ENCODE measurements at regions not wholly inside any gene's neighbourhood (a gene's known extent, or its start where the extent isn't known, plus 50 kb on each side); places are given as distances from the start of the nearest gene placed in this dataset.

DNA sequence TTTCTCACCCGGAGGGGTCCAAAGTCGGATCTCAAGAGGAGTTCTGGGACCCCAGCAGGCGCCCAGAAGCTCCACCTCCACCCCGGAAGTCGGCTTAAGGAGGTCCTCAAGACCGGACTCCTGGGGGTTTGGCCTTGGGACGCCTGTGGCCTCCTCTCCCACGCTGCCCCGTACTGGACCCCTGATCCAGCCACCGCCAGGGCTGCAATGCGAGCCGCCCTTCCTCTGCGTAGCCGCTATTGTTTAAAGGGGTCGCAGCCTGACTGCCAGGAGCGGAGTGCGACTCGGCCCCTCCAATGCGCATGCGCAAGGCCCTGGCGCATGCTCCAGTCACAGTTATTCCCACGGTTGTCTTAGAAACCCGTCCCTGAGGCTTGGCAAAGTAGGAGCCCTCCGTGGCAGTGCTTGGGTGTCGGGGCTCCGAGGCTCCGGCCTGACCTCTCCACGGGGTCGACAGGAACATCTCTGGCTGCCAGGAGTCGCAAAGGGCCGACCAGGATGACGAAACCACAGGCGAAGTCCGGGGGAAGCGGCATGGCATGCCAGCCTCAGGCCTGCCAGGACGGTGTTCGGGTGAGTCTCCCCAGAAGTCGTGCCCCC, 719.0 kb downstream of the KCNJ18 start:
- H3K4me3 ChIP-seq (ENCODE audit: low read length) = no peak overlapping the region
- no peak for DNase-seq (ENCODE audit: low read depth)
- TF ChIP-seq, protein P1, sequence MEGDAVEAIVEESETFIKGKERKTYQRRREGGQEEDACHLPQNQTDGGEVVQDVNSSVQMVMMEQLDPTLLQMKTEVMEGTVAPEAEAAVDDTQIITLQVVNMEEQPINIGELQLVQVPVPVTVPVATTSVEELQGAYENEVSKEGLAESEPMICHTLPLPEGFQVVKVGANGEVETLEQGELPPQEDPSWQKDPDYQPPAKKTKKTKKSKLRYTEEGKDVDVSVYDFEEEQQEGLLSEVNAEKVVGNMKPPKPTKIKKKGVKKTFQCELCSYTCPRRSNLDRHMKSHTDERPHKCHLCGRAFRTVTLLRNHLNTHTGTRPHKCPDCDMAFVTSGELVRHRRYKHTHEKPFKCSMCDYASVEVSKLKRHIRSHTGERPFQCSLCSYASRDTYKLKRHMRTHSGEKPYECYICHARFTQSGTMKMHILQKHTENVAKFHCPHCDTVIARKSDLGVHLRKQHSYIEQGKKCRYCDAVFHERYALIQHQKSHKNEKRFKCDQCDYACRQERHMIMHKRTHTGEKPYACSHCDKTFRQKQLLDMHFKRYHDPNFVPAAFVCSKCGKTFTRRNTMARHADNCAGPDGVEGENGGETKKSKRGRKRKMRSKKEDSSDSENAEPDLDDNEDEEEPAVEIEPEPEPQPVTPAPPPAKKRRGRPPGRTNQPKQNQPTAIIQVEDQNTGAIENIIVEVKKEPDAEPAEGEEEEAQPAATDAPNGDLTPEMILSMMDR (conservative IDR thresholded peaks at IDR 0.05; ENCODE audit: low read length) = no peak

DNA sequence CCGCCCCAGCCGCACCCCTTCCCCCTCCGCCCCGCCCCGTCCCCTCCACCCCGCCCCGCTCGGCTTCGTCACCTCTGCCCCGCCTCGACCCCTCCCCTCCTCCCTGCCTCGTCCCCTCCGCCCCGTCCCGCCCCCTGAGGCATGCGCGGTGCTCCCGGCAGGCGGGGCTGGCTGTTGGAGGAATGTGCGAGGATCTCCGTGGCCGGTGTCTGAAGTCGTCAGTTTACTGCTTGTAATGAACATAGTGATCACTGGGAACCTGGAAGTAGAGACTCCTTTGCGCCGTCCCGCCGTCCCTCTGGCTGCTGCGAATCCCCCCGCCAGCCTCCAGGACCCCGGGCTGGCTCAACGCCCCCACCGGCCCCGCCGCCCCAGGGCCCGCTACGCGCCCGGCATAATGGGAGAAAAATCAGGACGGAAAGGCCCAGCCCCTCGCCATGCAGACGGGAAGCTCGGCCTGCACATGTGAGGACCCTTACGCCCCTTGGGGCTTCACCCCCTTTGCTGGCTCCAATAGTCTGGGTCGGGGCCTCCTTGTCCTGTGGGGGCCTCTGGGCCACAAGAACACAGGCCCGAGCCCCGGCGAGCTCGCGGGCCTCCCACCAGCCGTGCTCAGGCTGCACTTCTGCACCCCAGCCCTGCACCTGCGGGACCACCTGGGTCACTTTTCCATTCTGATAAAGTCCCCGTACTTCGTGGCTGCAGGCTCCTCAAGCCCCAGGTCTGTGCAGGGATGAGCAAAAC, 743.1 kb downstream of the KCNJ18 start:
- no peak for DNase-seq (ENCODE audit: low read depth)
- TF ChIP-seq, protein P1 (conservative IDR thresholded peaks at IDR 0.05; ENCODE audit: low read length) = no peak
- H3K4me3 ChIP-seq (ENCODE audit: low read length) = no peak overlapping the region

DNA sequence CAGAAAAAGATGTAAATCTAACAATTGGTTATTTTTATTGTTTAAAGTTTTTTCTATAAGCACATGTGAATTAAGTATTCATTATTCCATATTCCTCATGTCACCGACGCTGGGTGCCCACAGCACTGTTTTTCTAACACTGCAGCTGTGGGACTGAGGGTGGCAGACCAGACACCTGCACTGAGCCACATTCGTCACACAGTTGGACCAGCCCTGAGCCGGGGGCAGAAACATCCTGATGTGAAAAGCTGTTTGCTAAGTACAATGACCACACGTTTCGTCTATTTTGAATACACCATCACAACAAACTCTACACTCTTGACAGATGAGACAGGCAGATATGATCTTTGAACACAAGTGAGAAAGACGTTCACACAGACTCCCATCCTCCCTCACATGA, 749.5 kb downstream of the KCNJ18 start:
- no peak for DNase-seq (ENCODE audit: low read depth)
- TF ChIP-seq, protein P1 (conservative IDR thresholded peaks at IDR 0.05; ENCODE audit: low read length) = no peak
- H3K4me3 ChIP-seq (ENCODE audit: low read length) = no peak overlapping the region

DNA sequence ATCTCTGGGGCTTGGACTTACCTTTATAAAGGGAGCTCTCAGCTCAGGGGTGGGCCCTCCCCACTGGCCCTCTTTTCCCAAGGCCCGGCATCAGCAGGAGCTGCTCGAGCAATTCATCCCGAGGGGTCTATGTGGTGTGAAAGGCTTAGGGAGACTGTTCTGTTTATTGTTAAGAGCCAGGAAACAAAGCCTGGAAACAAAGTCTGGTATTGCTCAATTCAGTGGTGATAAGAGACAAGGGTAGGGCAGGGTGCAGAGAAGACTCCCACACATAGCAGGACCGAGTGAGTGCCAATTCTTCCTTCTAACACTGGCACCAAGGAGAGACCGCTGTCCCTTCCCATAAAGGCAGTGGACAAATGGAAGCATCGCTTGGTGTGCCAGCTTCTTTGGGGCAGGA, 750.7 kb downstream of the KCNJ18 start:
- DNase-seq (ENCODE audit: low read depth) = no peak
- no peak overlapping the region for H3K4me3 ChIP-seq (ENCODE audit: low read length)
- TF ChIP-seq, protein P1 (conservative IDR thresholded peaks at IDR 0.05; ENCODE audit: low read length) = no peak

DNA sequence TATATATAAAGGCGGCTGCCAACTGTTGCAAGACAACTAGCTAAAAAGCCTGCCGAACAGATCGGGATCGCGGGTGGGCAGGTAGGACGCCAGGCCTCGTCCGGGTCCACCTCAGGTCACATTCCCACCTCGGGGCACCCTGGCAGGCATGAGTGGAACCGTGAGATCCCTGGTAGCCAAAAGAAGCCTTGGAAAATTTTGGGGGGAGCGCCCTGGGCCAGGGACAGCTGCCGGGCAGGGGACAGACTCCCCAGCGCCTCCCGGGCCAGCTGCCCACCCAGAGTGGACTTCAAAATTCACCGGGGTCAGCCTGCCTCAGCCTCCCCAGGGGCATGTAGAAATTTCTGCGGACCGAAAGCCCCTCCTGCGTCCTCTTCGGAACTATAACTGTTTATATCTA, 760.9 kb downstream of the KCNJ18 start:
- no peak overlapping the region for H3K4me3 ChIP-seq (ENCODE audit: low read length)
- TF ChIP-seq, protein P1 (conservative IDR thresholded peaks at IDR 0.05; ENCODE audit: low read length) = no peak
- no peak for DNase-seq (ENCODE audit: low read depth)

DNA sequence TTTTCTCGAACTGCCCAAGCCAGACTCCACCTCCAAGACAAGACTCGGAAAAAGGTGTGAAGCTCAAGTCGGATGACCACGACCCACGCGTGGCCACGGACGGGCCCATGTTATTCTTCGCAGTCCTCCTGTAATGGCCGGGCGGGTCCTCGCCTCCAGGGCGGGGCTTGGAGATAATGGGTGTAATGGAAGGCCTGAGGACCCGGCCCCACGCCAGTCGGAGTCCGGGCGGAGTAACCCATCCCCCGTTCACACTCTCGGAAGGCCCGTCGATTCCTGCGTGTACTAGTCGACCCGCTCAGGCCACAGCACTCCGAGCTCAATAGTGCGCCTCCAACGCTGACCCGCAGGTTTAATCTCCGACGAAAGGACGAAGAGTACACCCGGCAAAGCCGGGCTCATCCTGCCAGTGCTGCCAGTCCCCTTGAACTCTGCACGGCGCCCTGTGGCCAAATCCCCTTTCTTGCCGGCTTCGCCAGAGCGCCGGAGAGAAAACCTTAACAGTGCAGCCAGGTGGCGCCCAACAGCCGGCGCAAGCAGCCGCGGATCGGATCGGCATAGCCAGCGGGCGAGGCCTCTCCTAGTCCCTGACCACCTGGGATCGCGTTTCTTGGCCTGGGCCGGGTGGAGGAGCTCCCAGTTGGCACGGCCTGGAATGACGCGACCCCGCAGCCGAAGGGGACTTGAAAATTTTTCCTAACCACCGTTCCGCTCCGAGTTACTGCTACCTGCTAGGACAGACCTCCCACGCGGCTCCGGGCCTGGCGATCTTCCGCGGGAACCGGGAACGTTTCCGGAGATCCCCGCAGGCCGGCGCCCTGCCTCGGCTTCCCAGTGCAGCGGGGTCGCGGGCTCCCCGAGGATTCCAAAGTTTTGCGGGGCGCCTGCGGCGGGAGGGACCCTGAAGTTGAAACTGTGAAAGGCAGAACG, 762.0 kb downstream of the KCNJ18 start:
- no peak for DNase-seq (ENCODE audit: low read depth)
- H3K4me3 ChIP-seq (ENCODE audit: low read length) = no peak overlapping the region
- TF ChIP-seq, protein P1 (conservative IDR thresholded peaks at IDR 0.05; ENCODE audit: low read length) = no peak
